Keratinocyte (primary cell): ENCODE measurements at regions not wholly inside any gene's neighbourhood (a gene's known extent, or its start where the extent isn't known, plus 50 kb on each side); places are given as distances from the start of the nearest gene placed in this dataset.

Source experiments
- EZH2 ChIP-seq: IDR thresholded peaks from one replicate; pipeline ENCODE4 v1.6.1; 2012; ENCODE audit warnings: inconsistent platforms, mild to moderate bottlenecking, low read length, moderate library complexity
- TF ChIP-seq, protein P1 (sequence below), 3 experiments: IDR thresholded peaks in 1 of 3; conservative IDR thresholded peaks in 1 of 3; optimal IDR thresholded peaks in 1 of 3; 2 replicates in 2 of 3; 3 replicates in 1 of 3; pipeline versions ENCODE3 to v1.5.1; 2011; ENCODE audit warnings: low read length in 3 of 3, mild to moderate bottlenecking in 3 of 3, moderate library complexity in 2 of 3, control low read depth in 1 of 3, inconsistent platforms in 1 of 3; ENCODE audit not compliant: insufficient read depth in 2 of 3; ENCODE audit errors: extremely low read depth in 1 of 3

DNA sequence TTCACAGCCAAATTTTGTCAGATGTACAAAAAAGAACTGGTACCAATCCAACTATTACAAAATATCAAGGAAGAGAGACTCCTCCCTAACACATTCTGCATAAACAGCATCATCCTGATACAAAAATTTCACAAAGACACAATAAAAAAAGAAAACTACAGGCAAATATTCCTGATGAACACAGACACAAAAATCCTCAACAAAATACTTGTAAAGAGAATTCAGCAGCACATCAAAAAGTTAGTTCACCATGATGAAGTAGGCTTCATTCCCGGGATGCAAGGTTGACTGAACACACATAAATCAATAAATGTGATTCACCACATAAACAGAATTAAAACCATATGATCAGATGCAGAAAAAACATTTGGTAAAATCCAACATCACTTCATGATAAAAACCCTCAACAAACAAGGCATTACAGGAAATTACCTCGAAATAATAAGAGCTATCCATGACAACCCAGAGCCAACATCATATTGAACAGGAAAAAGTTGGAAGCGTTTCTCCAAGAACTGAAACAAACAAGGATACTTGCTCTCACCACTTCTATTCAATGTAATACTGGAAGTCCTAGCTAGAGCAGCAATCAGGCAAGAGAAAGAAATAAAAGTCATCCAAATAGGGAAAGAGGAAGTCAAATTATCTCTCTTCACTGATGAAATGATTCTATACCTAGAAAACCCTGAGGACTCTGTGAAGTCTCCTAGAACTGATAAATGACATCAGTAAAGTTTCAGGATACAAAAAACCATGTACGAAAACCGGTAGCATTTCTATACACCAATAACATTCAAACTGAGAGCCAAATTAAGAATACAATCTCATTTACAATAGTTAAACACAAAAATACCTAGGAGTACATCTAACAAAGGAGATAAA is 223.1 kb downstream of the REEP3 start:
- TF ChIP-seq, protein P1, sequence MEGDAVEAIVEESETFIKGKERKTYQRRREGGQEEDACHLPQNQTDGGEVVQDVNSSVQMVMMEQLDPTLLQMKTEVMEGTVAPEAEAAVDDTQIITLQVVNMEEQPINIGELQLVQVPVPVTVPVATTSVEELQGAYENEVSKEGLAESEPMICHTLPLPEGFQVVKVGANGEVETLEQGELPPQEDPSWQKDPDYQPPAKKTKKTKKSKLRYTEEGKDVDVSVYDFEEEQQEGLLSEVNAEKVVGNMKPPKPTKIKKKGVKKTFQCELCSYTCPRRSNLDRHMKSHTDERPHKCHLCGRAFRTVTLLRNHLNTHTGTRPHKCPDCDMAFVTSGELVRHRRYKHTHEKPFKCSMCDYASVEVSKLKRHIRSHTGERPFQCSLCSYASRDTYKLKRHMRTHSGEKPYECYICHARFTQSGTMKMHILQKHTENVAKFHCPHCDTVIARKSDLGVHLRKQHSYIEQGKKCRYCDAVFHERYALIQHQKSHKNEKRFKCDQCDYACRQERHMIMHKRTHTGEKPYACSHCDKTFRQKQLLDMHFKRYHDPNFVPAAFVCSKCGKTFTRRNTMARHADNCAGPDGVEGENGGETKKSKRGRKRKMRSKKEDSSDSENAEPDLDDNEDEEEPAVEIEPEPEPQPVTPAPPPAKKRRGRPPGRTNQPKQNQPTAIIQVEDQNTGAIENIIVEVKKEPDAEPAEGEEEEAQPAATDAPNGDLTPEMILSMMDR (optimal IDR thresholded peaks at IDR 0.05 in 1 of 3, IDR thresholded peaks at IDR 0.05 in 1 of 3, conservative IDR thresholded peaks at IDR 0.05 in 1 of 3; ENCODE audit: extremely low read depth in 1 of 3, insufficient read depth in 2 of 3, low read length in 3 of 3) = no peak
- TF ChIP-seq EZH2 = no peak
